SU-DHL-6 (cell line): ENCODE measurements at regions not wholly inside any gene's neighbourhood (a gene's known extent, or its start where the extent isn't known, plus 50 kb on each side); places are given as distances from the start of the nearest gene placed in this dataset.

Source experiments
- H2AFZ ChIP-seq: fragments of 200-600 bp; sonication (generic); 2 replicates; pipeline ENCODE4 v1.6.1; 2014; ENCODE audit warnings: low read depth, mild to moderate bottlenecking, moderate library complexity, mixed read lengths, antibody characterized with exemption, low read length; ENCODE audit not compliant: severe bottlenecking
- H3F3A ChIP-seq: fragments of 200-600 bp; shearing (Covaris generic); 2 replicates; pipeline ENCODE4 v1.6.0; 2016; ENCODE audit warnings: antibody characterized with exemption, mild to moderate bottlenecking; ENCODE audit not compliant: insufficient read depth
- H3K27ac ChIP-seq: fragments of 200-600 bp; sonication (generic); 2 replicates; pipeline ENCODE4 v1.5.1; 2016; ENCODE audit warnings: low read depth, mild to moderate bottlenecking, low read length, moderate library complexity, mixed read lengths
- H3K27me3 ChIP-seq: fragments of 200-600 bp; sonication (generic), shearing (Covaris generic); 2 replicates; pipeline ENCODE4 v1.6.0; 2014; ENCODE audit warnings: mild to moderate bottlenecking, low read length
- H3K36me3 ChIP-seq: fragments of 200-600 bp; sonication (generic); 2 replicates; pipeline ENCODE4 v1.6.1; 2014; ENCODE audit warnings: mild to moderate bottlenecking, low read length, mixed read lengths
- H3K4me2 ChIP-seq: fragments of 300-600, 200-600 bp; shearing (Covaris generic), sonication (generic); 2 replicates; pipeline ENCODE4 v1.6.0; 2014; ENCODE audit warnings: low read length, low read depth, mild to moderate bottlenecking; ENCODE audit not compliant: poor library complexity, severe bottlenecking
- H3K4me3 ChIP-seq: fragments of 200-600 bp; sonication (generic); 2 replicates; pipeline ENCODE4 v1.5.1; 2014; ENCODE audit warnings: antibody characterized with exemption, low read length, mild to moderate bottlenecking, mixed read lengths; ENCODE audit not compliant: insufficient read depth, poor library complexity, severe bottlenecking
- H3K79me2 ChIP-seq: fragments of 200-600 bp; sonication (generic); 2 replicates; pipeline ENCODE4 v1.6.1; 2014; ENCODE audit warnings: mild to moderate bottlenecking, low read length, moderate library complexity; ENCODE audit not compliant: insufficient read depth
- H3K9ac ChIP-seq: fragments of 200-600 bp; sonication (generic); 2 replicates; pipeline ENCODE4 v1.7.0; 2014; ENCODE audit warnings: mild to moderate bottlenecking, low read length
- H3K9me2 ChIP-seq: fragments of 200-600 bp; sonication (generic); replicated peaks from 2 replicates; pipeline ENCODE4 v1.6.1; 2014; ENCODE audit warnings: low read length; ENCODE audit not compliant: insufficient read depth
- H3K9me3 ChIP-seq: fragments of 200-600 bp; sonication (generic); 2 replicates; pipeline ENCODE4 v1.6.1; 2014; ENCODE audit warnings: low read length, mixed read lengths; ENCODE audit not compliant: insufficient read depth
- H4K20me1 ChIP-seq: fragments of 200-600 bp; sonication (generic); 2 replicates; pipeline ENCODE4 v1.6.1; 2014; ENCODE audit warnings: low read depth, mild to moderate bottlenecking, antibody characterized with exemption, low read length, moderate library complexity, mixed read lengths
- CTCF ChIP-seq: fragments of 200-600 bp; sonication (generic); IDR thresholded peaks from one replicate; pipeline ENCODE4 v1.5.1; 2017; ENCODE audit warnings: antibody characterized with exemption, mild to moderate bottlenecking, low read length, moderate library complexity; ENCODE audit not compliant: insufficient read depth, poor library complexity, severe bottlenecking
- EZH2phosphoT487 ChIP-seq: fragments of 200-600 bp; sonication (generic), shearing (Covaris generic); conservative IDR thresholded peaks from 2 replicates; pipeline ENCODE4 v1.6.1; 2018; ENCODE audit warnings: mild to moderate bottlenecking, antibody characterized with exemption, low read length, moderate library complexity, mixed read lengths

DNA sequence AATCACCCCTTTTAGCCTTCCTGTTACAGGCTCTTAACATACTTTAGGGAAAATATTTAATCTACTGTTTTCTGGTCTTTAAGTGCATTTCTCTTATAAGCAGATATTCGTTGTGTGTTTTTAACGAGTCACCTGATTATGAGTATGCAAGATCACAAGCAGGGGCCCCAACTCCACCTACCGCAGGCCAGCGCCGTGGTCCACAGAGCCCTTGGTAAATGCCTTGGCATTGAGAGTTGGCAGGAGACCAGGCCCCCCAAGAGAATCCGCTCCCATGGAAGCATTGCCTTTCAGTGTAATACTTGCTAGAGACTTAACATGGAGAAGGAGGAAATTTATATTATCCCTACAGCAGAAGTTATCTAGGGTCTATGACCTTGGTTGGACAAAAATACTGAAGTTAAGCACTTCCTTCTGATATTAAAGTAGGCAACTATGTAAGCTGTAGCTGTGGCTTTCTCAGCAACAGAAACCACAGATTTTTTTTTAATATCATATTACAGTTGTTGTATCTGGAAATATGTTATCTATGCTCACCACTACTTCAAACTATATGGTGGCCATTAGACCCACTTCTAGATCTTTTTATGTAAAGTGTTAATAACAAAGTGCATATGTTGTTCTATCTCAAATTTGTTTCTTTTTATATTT is 241.8 kb upstream of the MGAT5 start:
- Histone ChIP-seq H3K4me3 (no peak overlapping the region), H4K20me1 (no peaks in the 10 kb centered on the region), H3K79me2 (no peaks in the 10 kb centered on the region), H3K9me2 (no peaks in the 10 kb centered on the region), H3F3A (no peaks in the 10 kb centered on the region), H3K4me2 (no peak overlapping the region), H3K36me3 (no peaks in the 10 kb centered on the region), H3K9me3 (no peaks in the 10 kb centered on the region), H3K27me3 (no peaks in the 10 kb centered on the region), H2AFZ (no peak overlapping the region), H3K9ac (no peak overlapping the region), H3K27ac (no peak overlapping the region)
- TF ChIP-seq CTCF: no peak
- TF ChIP-seq EZH2phosphoT487: no peak

- Histone ChIP-seq H3K9ac (no peak overlapping the region), H3K27me3 (no peaks in the 10 kb centered on the region), H3K9me2 (no peaks in the 10 kb centered on the region), H3K27ac (no peak overlapping the region), H3K4me3 (no peak overlapping the region), H3K79me2 (no peaks in the 10 kb centered on the region), H4K20me1 (no peaks in the 10 kb centered on the region), H3F3A (no peaks in the 10 kb centered on the region), H3K9me3 (no peaks in the 10 kb centered on the region), H2AFZ (no peak overlapping the region), H3K4me2 (no peak overlapping the region), H3K36me3 (no peaks in the 10 kb centered on the region)
- no peak for TF ChIP-seq EZH2phosphoT487
- no peak for TF ChIP-seq CTCF
Observed at GRCh38 chr2:134014196-134014960, 239.5 kb upstream of the MGAT5 start.

- no peak overlapping the region for H3K27ac ChIP-seq
- H3K9me2 ChIP-seq: no peaks in the 10 kb centered on the region
- no peaks in the 10 kb centered on the region for H3K27me3 ChIP-seq
- TF ChIP-seq EZH2phosphoT487 (no peak), CTCF (no peak)
- no peaks in the 10 kb centered on the region for H3K36me3 ChIP-seq
- H3K79me2 ChIP-seq: no peaks in the 10 kb centered on the region
- no peaks in the 10 kb centered on the region for H4K20me1 ChIP-seq
- H3K9me3 ChIP-seq: no peaks in the 10 kb centered on the region
- no peak overlapping the region for H3K4me2 ChIP-seq
- no peak overlapping the region for H3K4me3 ChIP-seq
- no peak overlapping the region for H2AFZ ChIP-seq
- H3F3A ChIP-seq: no peaks in the 10 kb centered on the region
- no peak overlapping the region for H3K9ac ChIP-seq
Observed at GRCh38 chr2:134019871-134020270, 234.0 kb upstream of the MGAT5 start.
